DOHH2 (cell line): ENCODE measurements at regions not wholly inside any gene's neighbourhood (a gene's known extent, or its start where the extent isn't known, plus 50 kb on each side); places are given as distances from the start of the nearest gene placed in this dataset.

Experiments
- H3F3A ChIP-seq: fragments of 200-600 bp; sonication (generic), shearing (Covaris generic); 2 replicates; pipeline ENCODE4 v1.6.0; 2016; ENCODE audit warnings: antibody characterized with exemption, mild to moderate bottlenecking; ENCODE audit not compliant: control insufficient read depth, insufficient read depth
- H3K27ac ChIP-seq: fragments of 200-600 bp; sonication (generic); 2 replicates; pipeline ENCODE4 v1.5.1; 2014; ENCODE audit warnings: low read depth, mild to moderate bottlenecking, low read length, moderate library complexity
- H3K27me3 ChIP-seq: fragments of 200-600 bp; sonication (generic); 2 replicates; pipeline ENCODE4 v1.6.1; 2014; ENCODE audit warnings: mild to moderate bottlenecking, low read length, mixed read lengths; ENCODE audit not compliant: control insufficient read depth
- H3K36me3 ChIP-seq: fragments of 200-600 bp; sonication (generic); 2 replicates; pipeline ENCODE4 v1.6.1; 2014; ENCODE audit warnings: mild to moderate bottlenecking, low read length, moderate library complexity, mixed read lengths; ENCODE audit not compliant: control insufficient read depth
- H3K4me1 ChIP-seq: fragments of 200-600 bp; sonication (generic); 2 replicates; pipeline ENCODE4 v1.6.1; 2014; ENCODE audit warnings: mild to moderate bottlenecking, low read length, mixed read lengths; ENCODE audit not compliant: control insufficient read depth
- H3K4me2 ChIP-seq: fragments of 200-600 bp; sonication (generic); 2 replicates; pipeline ENCODE4 v1.6.0; 2014; ENCODE audit warnings: mild to moderate bottlenecking, low read length, moderate library complexity
- H3K4me3 ChIP-seq: fragments of 200-600 bp; sonication (generic); 2 replicates; pipeline ENCODE4 v1.5.1; 2014; ENCODE audit warnings: mild to moderate bottlenecking, low read length, mixed read lengths
- H3K79me2 ChIP-seq: fragments of 200-600 bp; sonication (generic); 2 replicates; pipeline ENCODE4 v1.6.1; 2014; ENCODE audit warnings: mild to moderate bottlenecking, low read length, mixed read lengths; ENCODE audit not compliant: control insufficient read depth
- H3K9me2 ChIP-seq: fragments of 200-600 bp; sonication (generic); replicated peaks from 2 replicates; pipeline ENCODE4 v1.6.1; 2014; ENCODE audit warnings: mild to moderate bottlenecking, low read length, mixed read lengths; ENCODE audit not compliant: control insufficient read depth
- H3K9me3 ChIP-seq: fragments of 200-600 bp; sonication (generic); 2 replicates; pipeline ENCODE4 v1.6.1; 2014; ENCODE audit warnings: antibody characterized with exemption, low read length, mixed read lengths; ENCODE audit not compliant: control insufficient read depth, insufficient read depth
- H4K20me1 ChIP-seq: fragments of 200-600 bp; sonication (generic); 2 replicates; pipeline ENCODE4 v1.6.0; 2014; ENCODE audit warnings: low read depth, mild to moderate bottlenecking, antibody characterized with exemption, low read length, moderate library complexity; ENCODE audit not compliant: control insufficient read depth, insufficient read depth
- CTCF ChIP-seq: fragments of 200-600 bp; sonication (generic); IDR thresholded peaks from one replicate; pipeline ENCODE4 v1.5.1; 2014; ENCODE audit warnings: antibody characterized with exemption, mild to moderate bottlenecking, low read depth, low read length; ENCODE audit not compliant: poor library complexity, severe bottlenecking
- EZH2phosphoT487 ChIP-seq: fragments of 200-600 bp; sonication (generic); IDR thresholded peaks from 2 replicates; pipeline ENCODE4 v1.6.1; 2017; ENCODE audit warnings: borderline replicate concordance, mild to moderate bottlenecking, antibody characterized with exemption, low read length, moderate library complexity, mixed read lengths

GRCh38 chr1:228994676-228995594, 259.7 kb downstream of the RHOU start:
- Histone ChIP-seq H3K27me3 (peaks cover 23% of the 10 kb centered on the region), H3K79me2 (no peaks in the 10 kb centered on the region), H3K9me2 (no peaks in the 10 kb centered on the region), H3F3A (no peaks in the 10 kb centered on the region), H3K4me3 (no peak overlapping the region), H3K4me1 (no peaks in the 10 kb centered on the region), H4K20me1 (no peaks in the 10 kb centered on the region), H3K27ac (no peak overlapping the region), H3K36me3 (no peaks in the 10 kb centered on the region), H3K9me3 (no peaks in the 10 kb centered on the region), H3K4me2 (no peak overlapping the region)
- TF ChIP-seq EZH2phosphoT487 (no peak), CTCF (no peak)

- Histone ChIP-seq H3K4me1 (no peaks in the 10 kb centered on the region), H3K4me2 (no peak overlapping the region), H3K9me3 (no peaks in the 10 kb centered on the region), H3K27me3 (peaks cover 24% of the 10 kb centered on the region), H3K79me2 (no peaks in the 10 kb centered on the region), H3K4me3 (no peak overlapping the region), H3K27ac (no peak overlapping the region), H3K9me2 (no peaks in the 10 kb centered on the region), H3F3A (no peaks in the 10 kb centered on the region), H3K36me3 (no peaks in the 10 kb centered on the region), H4K20me1 (no peaks in the 10 kb centered on the region)
- no peak for TF ChIP-seq CTCF
- TF ChIP-seq EZH2phosphoT487: no peak
Observed at GRCh38 chr1:228996281-228996680, 261.0 kb downstream of the RHOU start.

- Histone ChIP-seq H3K4me1 (no peaks in the 10 kb centered on the region), H3K9me2 (no peaks in the 10 kb centered on the region), H3K27ac (no peak overlapping the region), H4K20me1 (no peaks in the 10 kb centered on the region), H3K27me3 (0 out of 2 replicates have a peak, but pooled peaks cover 11% of the 10 kb centered on the region), H3K79me2 (no peaks in the 10 kb centered on the region), H3K9me3 (no peaks in the 10 kb centered on the region), H3K36me3 (no peaks in the 10 kb centered on the region), H3K4me2 (no peak overlapping the region), H3F3A (no peaks in the 10 kb centered on the region), H3K4me3 (no peak overlapping the region)
- TF ChIP-seq CTCF (no peak), EZH2phosphoT487 (no peak)
Observed at GRCh38 chr1:228997721-228998144, 262.5 kb downstream of the RHOU start.
